H1 (cell line): ENCODE measurements at regions not wholly inside any gene's neighbourhood (a gene's known extent, or its start where the extent isn't known, plus 50 kb on each side); places are given as distances from the start of the nearest gene placed in this dataset.

Experiments used
- ASH2L ChIP-seq: fragments of 200-600, 300-600 bp; sonication (generic); IDR thresholded peaks from one replicate; pipeline ENCODE4 v1.7.1; 2017; ENCODE audit warnings: low read length
- KDM1A ChIP-seq: fragments of 200-600, 300-600 bp; sonication (generic); IDR thresholded peaks from 2 replicates; pipeline ENCODE4 v1.7.1; 2016; ENCODE audit warnings: mild to moderate bottlenecking, low read length, borderline replicate concordance
- KDM4A ChIP-seq: IDR thresholded peaks from one replicate; pipeline ENCODE4 v1.7.1; 2012; ENCODE audit warnings: low read depth, mild to moderate bottlenecking, moderate library complexity, low read length, inconsistent platforms; ENCODE audit not compliant: severe bottlenecking
- POLR2A ChIP-seq, 2 experiments: IDR thresholded peaks; 1 replicate in 1 of 2; 2 replicates in 1 of 2; pipeline ENCODE4 v1.6.1; 2011; ENCODE audit warnings: low read depth in 2 of 2, low read length in 2 of 2, mild to moderate bottlenecking in 2 of 2; ENCODE audit errors: control extremely low read depth in 1 of 2

- no peak for TF ChIP-seq KDM1A
- TF ChIP-seq POLR2A (IDR thresholded peaks at IDR 0.05; ENCODE audit: control extremely low read depth in 1 of 2, low read depth in 2 of 2, low read length in 2 of 2): no peak
- no peak for TF ChIP-seq KDM4A
- TF ChIP-seq ASH2L: no peak
Measured at GRCh38 chr10:130453721-130454542, 317.7 kb downstream of the GLRX3 start (continued).
